GM21367 (cell line): ENCODE measurements at regions not wholly inside any gene's neighbourhood (a gene's known extent, or its start where the extent isn't known, plus 50 kb on each side); places are given as distances from the start of the nearest gene placed in this dataset.

ENCODE experiments used
- ATAC-seq: cut with Tn5 transposase; IDR thresholded peaks from one replicate; pipeline ENCODE4 v1.9.1; 2021; ENCODE audit not compliant: unreplicated experiment

- ATAC-seq: no peak
Observed at GRCh38 chr18:66761166-66761565, 157.3 kb upstream of the CDH19 start.

GRCh38 chr18:66760559-66760958, 156.7 kb upstream of the CDH19 start:
- no peak for ATAC-seq

- ATAC-seq: no peak
Observed at GRCh38 chr18:66759050-66759828, 155.3 kb upstream of the CDH19 start.

GRCh38 chr18:66757946-66758345, 154.1 kb upstream of the CDH19 start:
- ATAC-seq: no peak

- ATAC-seq: no peak
Observed at GRCh38 chr18:66754335-66754734, 150.4 kb upstream of the CDH19 start.

- no peak for ATAC-seq
Observed at GRCh38 chr18:66752733-66753132, 148.8 kb upstream of the CDH19 start.

GRCh38 chr18:66749481-66750035, 145.7 kb upstream of the CDH19 start:
- no peak for ATAC-seq

- no peak for ATAC-seq
Observed at GRCh38 chr18:66749030-66749429, 145.1 kb upstream of the CDH19 start.

GRCh38 chr18:66742832-66743231, 138.9 kb upstream of the CDH19 start:
- ATAC-seq: no peak

GRCh38 chr18:66735933-66736332, 132.0 kb upstream of the CDH19 start:
- ATAC-seq: no peak

GRCh38 chr18:66734451-66734850, 130.6 kb upstream of the CDH19 start:
- no peak for ATAC-seq

GRCh38 chr18:66731890-66732289, 128.0 kb upstream of the CDH19 start:
- no peak for ATAC-seq

GRCh38 chr18:66729442-66730239, 125.8 kb upstream of the CDH19 start:
- no peak for ATAC-seq

- no peak for ATAC-seq
Observed at GRCh38 chr18:66728951-66729350, 125.1 kb upstream of the CDH19 start.

GRCh38 chr18:66727991-66728390, 124.1 kb upstream of the CDH19 start:
- no peak for ATAC-seq

- ATAC-seq: no peak
Observed at GRCh38 chr18:66724664-66725356, 120.9 kb upstream of the CDH19 start.

- ATAC-seq: no peak
Observed at GRCh38 chr18:66722671-66723070, 118.8 kb upstream of the CDH19 start.

GRCh38 chr18:66708646-66709045, 104.8 kb upstream of the CDH19 start:
- no peak for ATAC-seq

- ATAC-seq: no peak
Observed at GRCh38 chr18:66707473-66707872, 103.6 kb upstream of the CDH19 start.

GRCh38 chr18:66695281-66695680, 91.4 kb upstream of the CDH19 start:
- ATAC-seq: no peak

- no peak for ATAC-seq
Observed at GRCh38 chr18:66694852-66695251, 91.0 kb upstream of the CDH19 start.
